H1 (cell line): ENCODE measurements at regions not wholly inside any gene's neighbourhood (a gene's known extent, or its start where the extent isn't known, plus 50 kb on each side); places are given as distances from the start of the nearest gene placed in this dataset.

Experiments used
- CTCF ChIA-PET: fragments of 300-600 bp; sonication (Branson Sonifier 250); formaldehyde crosslinking; loops from one replicate; lab custom pipeline; 2021; ENCODE audit not compliant: partially characterized antibody; lab: Charles Lee
- POLR2A ChIA-PET: fragments of 300-600 bp; sonication (Branson Sonifier 250); formaldehyde crosslinking; loops from one replicate; lab custom pipeline; 2021; ENCODE audit warnings: inconsistent platforms; ENCODE audit not compliant: partially characterized antibody; lab: Charles Lee
- DNase-seq, 2 experiments: peaks; one replicate each; pipeline versions ENCODE4 v3.0.0 to v3.0.0-alpha.2; 2010 to 2022; ENCODE audit warnings: low spot score in 2 of 2, low read depth in 1 of 2, mixed read lengths in 1 of 2
- FAIRE-seq: peaks from 2 replicates; lab custom pipeline; 2011; peaks lifted over from hg19 to GRCh38; lab: Jason Lieb, UNC
- H2AFZ ChIP-seq: 2 replicates; pipeline ENCODE4 v1.8.1; 2012; ENCODE audit warnings: low read length, inconsistent platforms
- H2AK5ac ChIP-seq: 2 replicates; pipeline ENCODE4 v1.6.1; 2013; ENCODE audit warnings: low read depth, low read length
- H2BK120ac ChIP-seq: replicated peaks from 2 replicates; pipeline ENCODE3; 2013; ENCODE audit warnings: low read depth, low read length, inconsistent platforms
- H2BK12ac ChIP-seq: 2 replicates; pipeline ENCODE4 v1.6.1; 2013; ENCODE audit warnings: low read depth, low read length
- H2BK15ac ChIP-seq: 2 replicates; pipeline ENCODE4 v1.6.1; 2013; ENCODE audit warnings: low read length
- H2BK20ac ChIP-seq: 2 replicates; pipeline ENCODE4 v1.6.1; 2013; ENCODE audit warnings: low read length
- H2BK5ac ChIP-seq: 2 replicates; pipeline ENCODE4 v1.6.1; 2013; ENCODE audit warnings: low read depth, low read length
- H3K14ac ChIP-seq: 2 replicates; pipeline ENCODE4 v1.6.1; 2013; ENCODE audit warnings: inconsistent platforms; ENCODE audit not compliant: insufficient read length
- H3K18ac ChIP-seq: 2 replicates; pipeline ENCODE4 v1.6.1; 2013; ENCODE audit warnings: low read length; ENCODE audit errors: extremely low read depth
- H3K23ac ChIP-seq: 2 replicates; pipeline ENCODE4 v1.6.1; 2013; ENCODE audit warnings: inconsistent platforms; ENCODE audit not compliant: insufficient read length
- H3K23me2 ChIP-seq: 2 replicates; pipeline ENCODE4 v1.6.1; 2013; ENCODE audit warnings: low read depth, low read length
- H3K27ac ChIP-seq: 2 replicates; pipeline ENCODE4 v1.6.1; 2011; ENCODE audit warnings: low read depth, low read length, inconsistent platforms
- H3K27me3 ChIP-seq, 4 experiments: replicated peaks in 1 of 4; 1 replicate in 1 of 4; 2 replicates in 3 of 4; pipeline versions ENCODE4 v1.6.1 to v1.8.1; 2011 to 2013; ENCODE audit warnings: low read length in 3 of 4, mild to moderate bottlenecking in 3 of 4, inconsistent platforms in 2 of 4, mixed read lengths in 2 of 4, moderate library complexity in 1 of 4; ENCODE audit not compliant: control insufficient read depth in 3 of 4, insufficient read depth in 3 of 4; ENCODE audit errors: extremely low read depth in 1 of 4
- H3K36me3 ChIP-seq, 4 experiments: 2 replicates each; pipeline versions ENCODE4 v1.6.1 to v1.8.1; 2011 to 2013; ENCODE audit warnings: mild to moderate bottlenecking in 4 of 4, low read length in 3 of 4, moderate library complexity in 2 of 4, control low read depth in 1 of 4, inconsistent platforms in 1 of 4; ENCODE audit not compliant: insufficient read depth in 4 of 4, control insufficient read depth in 2 of 4
- H3K4ac ChIP-seq: replicated peaks from 2 replicates; pipeline ENCODE3; 2013; ENCODE audit warnings: low read length, low read depth, mixed read lengths, inconsistent platforms; ENCODE audit not compliant: insufficient read length
- H3K4me1 ChIP-seq, 4 experiments: replicated peaks in 1 of 4; 1 replicate in 1 of 4; 2 replicates in 3 of 4; pipeline versions ENCODE4 v1.6.1 to v1.8.1; 2011 to 2013; ENCODE audit warnings: low read length in 3 of 4, inconsistent platforms in 2 of 4, mixed read lengths in 1 of 4; ENCODE audit not compliant: insufficient read depth in 4 of 4, control insufficient read depth in 3 of 4
- H3K4me2 ChIP-seq, 2 experiments: 2 replicates each; pipeline versions ENCODE4 v1.6.1 to v1.8.1; 2011 to 2013; ENCODE audit warnings: low read depth in 2 of 2, low read length in 2 of 2, control low read depth in 1 of 2, inconsistent platforms in 1 of 2, mild to moderate bottlenecking in 1 of 2; ENCODE audit not compliant: insufficient read depth in 1 of 2
- H3K4me3 ChIP-seq, 4 experiments: fragments of 200-600, 300-600 bp in 1 of 4; sonication (generic), shearing (Covaris generic), sonication (Bioruptor Twin) in 1 of 4; 2 replicates each; pipeline versions ENCODE4 v1.5.1 to v1.8.1; 2011 to 2016; ENCODE audit warnings: low read length in 4 of 4, low read depth in 3 of 4, control low read depth in 2 of 4, inconsistent platforms in 2 of 4, mild to moderate bottlenecking in 2 of 4, mixed read lengths in 1 of 4, moderate library complexity in 1 of 4; ENCODE audit not compliant: insufficient read depth in 2 of 4; ENCODE audit errors: extremely low read depth in 1 of 4
- H3K56ac ChIP-seq: replicated peaks from 2 replicates; pipeline ENCODE3; 2013; ENCODE audit warnings: low read depth, mild to moderate bottlenecking, mixed read lengths, low read length, inconsistent platforms; ENCODE audit not compliant: insufficient read length
- H3K79me1 ChIP-seq: 2 replicates; pipeline ENCODE4 v1.6.1; 2013; ENCODE audit warnings: low read depth, low read length, control low read depth
- H3K79me2 ChIP-seq, 2 experiments: 2 replicates each; pipeline versions ENCODE4 v1.6.1 to v1.8.1; 2012 to 2013; ENCODE audit warnings: low read length in 2 of 2, mild to moderate bottlenecking in 2 of 2, inconsistent platforms in 1 of 2; ENCODE audit not compliant: insufficient read depth in 2 of 2, control insufficient read depth in 1 of 2
- H3K9ac ChIP-seq, 4 experiments: replicated peaks in 1 of 4; 1 replicate in 1 of 4; 2 replicates in 3 of 4; pipeline versions ENCODE4 v1.6.1 to v1.8.1; 2011 to 2013; ENCODE audit warnings: low read depth in 3 of 4, low read length in 3 of 4, control low read depth in 2 of 4, mild to moderate bottlenecking in 2 of 4, moderate library complexity in 2 of 4, inconsistent platforms in 1 of 4; ENCODE audit errors: extremely low read depth in 1 of 4
- H3K9me3 ChIP-seq, 2 experiments: 2 replicates each; pipeline versions ENCODE4 v1.6.1 to v1.8.1; 2012 to 2013; ENCODE audit warnings: mild to moderate bottlenecking in 2 of 2, moderate library complexity in 2 of 2, control low read depth in 1 of 2, inconsistent platforms in 1 of 2, low read depth in 1 of 2, low read length in 1 of 2, mixed read lengths in 1 of 2; ENCODE audit not compliant: insufficient read depth in 2 of 2
- H4K20me1 ChIP-seq, 2 experiments: replicated peaks in 1 of 2; 2 replicates each; pipeline versions ENCODE3 to v1.8.1; 2011 to 2013; ENCODE audit warnings: inconsistent platforms in 2 of 2, low read length in 2 of 2, mild to moderate bottlenecking in 1 of 2; ENCODE audit not compliant: insufficient read depth in 2 of 2, control insufficient read depth in 1 of 2
- H4K5ac ChIP-seq: 2 replicates; pipeline ENCODE4 v1.6.1; 2013; ENCODE audit warnings: low read length, low read depth, mixed read lengths, inconsistent platforms; ENCODE audit not compliant: insufficient read length
- H4K8ac ChIP-seq: 2 replicates; pipeline ENCODE4 v1.8.0; 2013; ENCODE audit warnings: mild to moderate bottlenecking, moderate library complexity, low read length, inconsistent platforms; ENCODE audit not compliant: insufficient read depth; ENCODE audit errors: extremely low read depth
- H4K91ac ChIP-seq: replicated peaks from 2 replicates; pipeline ENCODE3; 2013; ENCODE audit warnings: low read length, mixed read lengths, inconsistent platforms; ENCODE audit not compliant: insufficient read length
- CHD1 ChIP-seq: IDR thresholded peaks from 2 replicates; pipeline ENCODE4 v1.6.1; 2012; ENCODE audit warnings: low read depth, low read length, improper control_type of control experiment
- CREB1 ChIP-seq: IDR thresholded peaks from 2 replicates; pipeline ENCODE4 v1.6.1; 2012; ENCODE audit warnings: inconsistent platforms
- EZH2 ChIP-seq: fragments of 200-600 bp; sonication (generic); IDR thresholded peaks from 2 replicates; pipeline ENCODE4 v1.7.1; 2012; ENCODE audit warnings: low read depth, mild to moderate bottlenecking, moderate library complexity, low read length, inconsistent platforms; ENCODE audit not compliant: severe bottlenecking
- JUND ChIP-seq: IDR thresholded peaks from 2 replicates; pipeline ENCODE4 v1.6.1; 2011; ENCODE audit warnings: mild to moderate bottlenecking, improper control_type of control experiment, low read length
- KDM4A ChIP-seq: IDR thresholded peaks from one replicate; pipeline ENCODE4 v1.7.1; 2012; ENCODE audit warnings: low read depth, mild to moderate bottlenecking, moderate library complexity, low read length, inconsistent platforms; ENCODE audit not compliant: severe bottlenecking
- NANOG ChIP-seq: IDR thresholded peaks from 2 replicates; pipeline ENCODE4 v1.6.1; 2011; ENCODE audit warnings: low read length, low read depth, mild to moderate bottlenecking, inconsistent platforms; ENCODE audit not compliant: insufficient read depth, poor library complexity, severe bottlenecking
- SAP30 ChIP-seq: fragments of 300-600 bp; sonication (generic); IDR thresholded peaks from 2 replicates; pipeline ENCODE4 v1.7.1; 2012; ENCODE audit warnings: low read length, moderate library complexity, mild to moderate bottlenecking, inconsistent platforms; ENCODE audit not compliant: insufficient read depth, insufficient replicate concordance
- SP2 ChIP-seq: IDR thresholded peaks from 2 replicates; pipeline ENCODE4 v1.6.1; 2012; ENCODE audit warnings: mild to moderate bottlenecking, low read length, inconsistent platforms
- TAF7 ChIP-seq: optimal IDR thresholded peaks from 2 replicates; pipeline ENCODE3; 2011; ENCODE audit warnings: low read depth, mild to moderate bottlenecking, inconsistent platforms, low read length, moderate library complexity, borderline replicate concordance
- YY1 ChIP-seq: IDR thresholded peaks from 2 replicates; pipeline ENCODE4 v1.6.1; 2011; ENCODE audit warnings: low read depth, mild to moderate bottlenecking, low read length
- WGBS, 2 experiments: shearing (Covaris generic) in 1 of 2; methylation state at CpG; one replicate each; pipeline versions ENCODE4 v1.1.6 to v1.1.7; 2013 to 2015; ENCODE audit warnings: low lambda C conversion rate in 2 of 2, mixed read lengths in 2 of 2, inconsistent platforms in 1 of 2, low coverage in 1 of 2, missing lambda C conversion rate in 1 of 2; ENCODE audit not compliant: insufficient replicate concordance in 2 of 2, insufficient coverage in 1 of 2, insufficient read length in 1 of 2; ENCODE audit errors: extremely low coverage in 1 of 2, missing lambda C conversion rate in 1 of 2; 5-methylcytosine and 5-hydroxymethylcytosine counted together

DNA sequence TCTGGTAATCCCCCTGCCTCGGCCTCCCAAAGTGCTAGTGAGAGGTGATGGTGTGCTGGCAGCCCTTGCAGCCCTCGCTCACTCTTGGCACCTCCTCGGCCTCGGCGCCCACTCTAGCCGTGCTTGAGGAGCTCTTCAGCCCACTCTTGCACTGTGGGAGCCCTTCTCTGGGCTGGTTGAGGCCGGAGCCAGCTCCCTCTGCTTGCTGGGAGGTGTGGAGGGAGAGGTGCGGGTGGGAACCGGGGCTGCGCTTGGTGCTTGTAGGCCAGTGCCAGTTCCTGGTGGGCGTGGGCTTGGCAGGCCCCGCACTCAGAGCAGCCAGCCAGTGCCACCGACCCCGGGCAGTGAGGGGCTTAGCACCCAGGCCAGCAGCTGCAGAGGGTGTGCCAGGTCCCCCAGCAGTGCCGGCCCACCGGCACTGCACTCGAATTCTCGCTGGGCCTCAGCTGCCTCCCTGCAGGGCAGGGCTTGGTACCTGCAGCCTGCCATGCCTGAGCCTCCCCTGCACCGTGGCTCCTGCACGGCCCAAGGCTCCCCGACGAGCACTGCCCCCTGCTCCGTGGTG, 189.0 kb upstream of the ASCC3 start:
- ChIA-PET POLR2A (no interaction called here), CTCF (interaction anchor here (0.9 to 1.5 kb wide), 4 partner anchors 8 to 350 kb away, joined by 3 to 5 read pairs (median 3); no protein-coding TSS in a partner anchor)
- Histone ChIP-seq H3K18ac (no peak overlapping the region), H2AFZ (no peak overlapping the region), H4K91ac (no peak overlapping the region), H3K23ac (no peak overlapping the region), H2BK120ac (no peak overlapping the region), H3K14ac (no peak overlapping the region), H2BK15ac (no peak overlapping the region), H3K4me2 (no peak overlapping the region), H3K23me2 (no peaks in the 10 kb centered on the region), H4K20me1 (no peaks in the 10 kb centered on the region), H3K27me3 (no peaks in the 10 kb centered on the region), H3K9me3 (peaks cover 0 to 11% of the 10 kb centered on the region in 2 experiments; a peak in 1 of 4 replicates), H3K4ac (no peak overlapping the region), H4K8ac (no peak overlapping the region), H3K56ac (no peak overlapping the region), H2BK12ac (no peak overlapping the region), H3K4me1 (no peaks in the 10 kb centered on the region), H2BK20ac (no peak overlapping the region), H3K36me3 (no peaks in the 10 kb centered on the region; a peak in 1 of 8 replicates), H3K4me3 (no peak overlapping the region), H3K79me2 (no peaks in the 10 kb centered on the region), H3K27ac (no peak overlapping the region), H3K9ac (no peak overlapping the region), H4K5ac (no peak overlapping the region), H2BK5ac (no peak overlapping the region), H2AK5ac (no peak overlapping the region), H3K79me1 (no peaks in the 10 kb centered on the region)
- WGBS, 2 experiments: 88% methylated on average over 19 of the region's 23 CpGs; no CpG with 5 or more reads in 1 of the 2 experiments
- DNase-seq (no peak), FAIRE-seq (no peak)
- TF ChIP-seq KDM4A: no peak
- TF ChIP-seq CREB1: no peak
- no peak for TF ChIP-seq CHD1
- no peak for TF ChIP-seq JUND
- no peak for TF ChIP-seq SAP30
- no peak for TF ChIP-seq NANOG
- TF ChIP-seq TAF7: no peak
- TF ChIP-seq YY1: no peak
- TF ChIP-seq EZH2: no peak
- no peak for TF ChIP-seq SP2
